Epithelial cell of esophagus (primary cell): ENCODE measurements at regions not wholly inside any gene's neighbourhood (a gene's known extent, or its start where the extent isn't known, plus 50 kb on each side); places are given as distances from the start of the nearest gene placed in this dataset.

Experiments
- DNase-seq: peaks from one replicate; pipeline ENCODE4 v3.0.0; 2010; ENCODE audit warnings: low read depth
- H3K4me3 ChIP-seq: 2 replicates; pipeline ENCODE4 v1.5.1; 2011; ENCODE audit warnings: mild to moderate bottlenecking, low read length, control low read depth
- CTCF ChIP-seq: IDR thresholded peaks from 2 replicates; pipeline ENCODE4 v1.5.1; 2011; ENCODE audit warnings: low read depth, mild to moderate bottlenecking, low read length, control low read depth, inconsistent platforms; ENCODE audit not compliant: insufficient read depth; ENCODE audit errors: missing control alignments

- no peak for DNase-seq
- no peak for TF ChIP-seq CTCF
- H3K4me3 ChIP-seq, result no peak overlapping the region
These were observed 1728.3 kb downstream of the PLA2G4A start for GRCh38 chr1:188557053-188557452.

DNA sequence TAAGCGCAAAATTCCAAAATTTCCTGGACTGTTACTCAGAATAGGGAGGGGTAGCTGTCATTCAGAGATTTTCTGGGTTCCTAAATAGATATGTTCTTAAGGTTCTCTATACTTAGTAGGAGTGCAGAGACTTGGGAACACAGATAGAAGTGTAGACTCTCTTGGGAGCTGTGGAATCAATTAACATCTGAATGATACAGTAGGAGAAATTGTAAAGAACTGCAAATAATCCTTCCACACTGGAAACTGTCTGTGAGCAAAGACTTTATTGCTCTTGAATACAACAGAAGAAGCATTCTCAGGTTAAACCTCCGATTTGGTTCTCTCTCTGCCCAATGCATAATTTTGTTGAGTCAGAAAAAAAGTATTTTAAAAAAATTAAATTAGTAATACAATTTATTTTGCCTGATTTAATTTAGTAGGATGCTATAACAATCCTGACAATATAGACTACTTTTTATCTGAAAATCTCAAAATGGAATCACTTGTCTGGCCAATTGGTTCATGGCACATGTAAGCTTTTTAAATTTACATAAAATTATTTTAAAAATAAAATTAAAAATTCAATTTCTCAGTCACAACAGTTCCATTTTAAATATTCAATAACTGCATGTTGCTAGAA, 1754.3 kb downstream of the PLA2G4A start:
- TF ChIP-seq CTCF, result no peak
- no peak for DNase-seq
- H3K4me3 ChIP-seq, result no peak overlapping the region

GRCh38 chr1:188584119-188584518, 1755.4 kb downstream of the PLA2G4A start:
- H3K4me3 ChIP-seq, result no peak overlapping the region
- DNase-seq, result no peak
- no peak for TF ChIP-seq CTCF

DNA sequence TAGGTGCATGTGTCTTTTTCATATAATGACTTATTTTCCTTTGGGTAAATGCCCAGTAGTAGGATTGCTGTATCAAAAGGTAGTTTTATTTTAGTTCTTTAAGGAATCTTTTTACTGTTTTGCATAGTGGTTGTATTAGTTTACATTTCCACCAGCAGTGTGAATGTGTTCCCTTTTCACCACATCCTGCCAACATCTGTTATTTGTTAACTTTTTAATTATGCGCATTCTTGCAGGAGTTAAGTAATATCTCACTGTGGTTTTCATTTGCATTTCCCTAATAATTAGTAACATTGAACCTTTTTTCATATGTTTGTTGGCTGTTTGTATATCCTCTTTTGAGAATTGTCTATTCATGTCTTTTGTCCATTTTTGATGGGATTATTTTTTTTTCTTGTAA, 1761.9 kb downstream of the PLA2G4A start:
- no peak for DNase-seq
- no peak for TF ChIP-seq CTCF
- no peak overlapping the region for H3K4me3 ChIP-seq

DNA sequence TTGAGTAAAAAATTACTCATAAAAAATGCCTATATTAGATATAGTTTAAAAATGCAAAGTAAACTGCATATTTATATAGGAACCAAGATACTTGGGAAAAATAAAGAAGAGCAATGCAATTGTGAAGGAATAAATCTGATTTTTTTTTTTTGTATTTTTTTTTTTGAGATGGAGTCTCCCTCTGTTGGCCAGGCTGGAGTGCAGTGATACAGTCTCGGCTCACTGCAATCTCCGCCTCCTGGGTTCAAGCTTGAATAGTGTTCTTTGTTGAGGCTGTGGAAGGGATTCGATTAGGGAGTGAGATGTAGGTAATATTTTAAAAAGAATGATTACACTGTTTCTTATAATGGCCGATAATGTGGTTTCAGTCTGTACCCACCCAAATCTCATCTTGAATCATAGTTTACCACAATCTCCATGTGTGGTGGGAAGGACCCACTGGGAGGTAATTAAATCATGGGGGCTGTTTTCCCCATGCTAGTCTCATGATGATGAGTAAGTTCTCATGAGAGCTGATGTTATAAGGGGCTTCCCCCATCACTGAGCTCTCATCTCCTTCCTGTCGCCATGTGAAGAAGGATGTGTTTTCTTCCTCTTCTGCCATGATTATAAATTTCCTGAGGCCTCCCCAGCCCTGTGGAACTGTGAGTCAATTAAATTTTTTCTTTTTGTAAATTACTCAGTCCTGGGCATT, 1765.9 kb downstream of the PLA2G4A start:
- DNase-seq, result peak; percentile 1
- no peak overlapping the region for H3K4me3 ChIP-seq
- peak; percentile 26 for TF ChIP-seq CTCF

- no peak overlapping the region for H3K4me3 ChIP-seq
- no peak for DNase-seq
- TF ChIP-seq CTCF, result no peak
These were observed 1770.6 kb downstream of the PLA2G4A start for GRCh38 chr1:188599313-188599712.

GRCh38 chr1:188611432-188611831, 1782.7 kb downstream of the PLA2G4A start:
- no peak overlapping the region for H3K4me3 ChIP-seq
- no peak for DNase-seq
- TF ChIP-seq CTCF, result no peak
